Tibial artery (tissue), 4 donors: ENCODE measurements at regions not wholly inside any gene's neighbourhood (a gene's known extent, or its start where the extent isn't known, plus 50 kb on each side); places are given as distances from the start of the nearest gene placed in this dataset.

ENCODE experiments used
- DNase-seq, 2 donors: peaks; one replicate each; pipeline ENCODE4 v3.0.0-alpha.2; 2019
- H3K27ac ChIP-seq, 2 donors: fragments of 200-600 bp; sonication (generic) in 1 of 2; 1 replicate in 1 of 2; 2 replicates in 1 of 2; pipeline ENCODE4 v1.5.1; 2018 to 2019; ENCODE audit warnings: mild to moderate bottlenecking in 1 of 2
- H3K27me3 ChIP-seq, 2 donors: fragments of 200-600 bp; sonication (generic) in 1 of 2; one replicate each; pipeline versions ENCODE4 v1.5.1 to v1.6.0; 2016 to 2019
- H3K36me3 ChIP-seq, 3 donors: fragments of 200-600 bp; sonication (generic) in 2 of 3; one replicate each; pipeline ENCODE4 v1.5.1; 2016 to 2019; ENCODE audit warnings: mild to moderate bottlenecking in 2 of 3
- H3K4me1 ChIP-seq, 4 donors: fragments of 200-600 bp; sonication (generic) in 2 of 4; 1 replicate in 3 of 4; 2 replicates in 1 of 4; pipeline ENCODE4 v1.5.1; 2016 to 2019
- H3K4me3 ChIP-seq, 2 donors: fragments of 200-600 bp; sonication (generic) in 1 of 2; 1 replicate in 1 of 2; 2 replicates in 1 of 2; pipeline ENCODE4 v1.5.1; 2018 to 2019; ENCODE audit warnings: mild to moderate bottlenecking in 2 of 2
- H3K9me3 ChIP-seq, 3 donors: fragments of 200-600 bp; sonication (generic) in 1 of 3; one replicate each; pipeline ENCODE4 v1.5.1; 2016 to 2019
- intact Hi-C: fragments of 100-400 bp; cut with DNase I; formaldehyde crosslinking; loops from one replicate; pipeline ENCODE4 v1.15.0; 2023; ENCODE audit warnings: low total_unique reads
- TF ChIP-seq, protein P1 (sequence below), 2 experiments: fragments of 200-600 bp in 1 of 2; fragments of 450-650 bp in 1 of 2; IDR thresholded peaks; one replicate each; pipeline ENCODE4 v1.5.1; 2017 to 2019; ENCODE audit warnings: antibody characterized with exemption in 2 of 2, mild to moderate bottlenecking in 1 of 2, moderate library complexity in 1 of 2

GRCh38 chr14:52119030-52119429, 50.2 kb upstream of the NID2 start:
- H3K27me3 ChIP-seq, result no peaks in the 10 kb centered on the region
- TF ChIP-seq, protein P1, sequence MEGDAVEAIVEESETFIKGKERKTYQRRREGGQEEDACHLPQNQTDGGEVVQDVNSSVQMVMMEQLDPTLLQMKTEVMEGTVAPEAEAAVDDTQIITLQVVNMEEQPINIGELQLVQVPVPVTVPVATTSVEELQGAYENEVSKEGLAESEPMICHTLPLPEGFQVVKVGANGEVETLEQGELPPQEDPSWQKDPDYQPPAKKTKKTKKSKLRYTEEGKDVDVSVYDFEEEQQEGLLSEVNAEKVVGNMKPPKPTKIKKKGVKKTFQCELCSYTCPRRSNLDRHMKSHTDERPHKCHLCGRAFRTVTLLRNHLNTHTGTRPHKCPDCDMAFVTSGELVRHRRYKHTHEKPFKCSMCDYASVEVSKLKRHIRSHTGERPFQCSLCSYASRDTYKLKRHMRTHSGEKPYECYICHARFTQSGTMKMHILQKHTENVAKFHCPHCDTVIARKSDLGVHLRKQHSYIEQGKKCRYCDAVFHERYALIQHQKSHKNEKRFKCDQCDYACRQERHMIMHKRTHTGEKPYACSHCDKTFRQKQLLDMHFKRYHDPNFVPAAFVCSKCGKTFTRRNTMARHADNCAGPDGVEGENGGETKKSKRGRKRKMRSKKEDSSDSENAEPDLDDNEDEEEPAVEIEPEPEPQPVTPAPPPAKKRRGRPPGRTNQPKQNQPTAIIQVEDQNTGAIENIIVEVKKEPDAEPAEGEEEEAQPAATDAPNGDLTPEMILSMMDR (IDR thresholded peaks at IDR 0.05), result no peak
- intact Hi-C loops, result no loop called here
- no peak for DNase-seq
- no peak overlapping the region for H3K27ac ChIP-seq
- no peak overlapping the region for H3K4me3 ChIP-seq
- no peaks in the 10 kb centered on the region for H3K36me3 ChIP-seq
- no peaks in the 10 kb centered on the region for H3K9me3 ChIP-seq
- no peaks in the 10 kb centered on the region for H3K4me1 ChIP-seq
